ENCODE measurements at regions not wholly inside any gene's neighbourhood (a gene's known extent, or its start where the extent isn't known, plus 50 kb on each side); places are given as distances from the start of the nearest gene placed in this dataset.
"Not testable (repeated sequence)": the region's sequence is repeated elsewhere in the genome, so short reads cannot be mapped to it uniquely, and the experiment has no call there.

GRCh38 chr2:109727929-109728447 is 66.1 kb upstream of the RGPD5 start:
- in situ Hi-C loops (cut with HindIII; ENCODE audit: low pct_unique_long_range_greater_than_20kb, low sequenced_read_pairs): no loop called here
- no peak for DNase-seq (ENCODE audit: low read depth, low spot score)

GRCh38 chr2:109733746-109734145 is 60.4 kb upstream of the RGPD5 start:
- DNase-seq (ENCODE audit: low read depth, low spot score); in situ Hi-C loops (cut with HindIII; ENCODE audit: low pct_unique_long_range_greater_than_20kb, low sequenced_read_pairs): not testable (repeated sequence)

GRCh38 chr2:109736177-109736827 is 57.8 kb upstream of the RGPD5 start:
- in situ Hi-C loops (cut with HindIII; ENCODE audit: low pct_unique_long_range_greater_than_20kb, low sequenced_read_pairs): no loop called here
- peak; percentile 81 for DNase-seq (ENCODE audit: low read depth, low spot score)
